ENCODE measurements at regions not wholly inside any gene's neighbourhood (a gene's known extent, or its start where the extent isn't known, plus 50 kb on each side); places are given as distances from the start of the nearest gene placed in this dataset.
"Not testable (repeated sequence)": the region's sequence is repeated elsewhere in the genome, so short reads cannot be mapped to it uniquely, and the experiment has no call there.

DNA sequence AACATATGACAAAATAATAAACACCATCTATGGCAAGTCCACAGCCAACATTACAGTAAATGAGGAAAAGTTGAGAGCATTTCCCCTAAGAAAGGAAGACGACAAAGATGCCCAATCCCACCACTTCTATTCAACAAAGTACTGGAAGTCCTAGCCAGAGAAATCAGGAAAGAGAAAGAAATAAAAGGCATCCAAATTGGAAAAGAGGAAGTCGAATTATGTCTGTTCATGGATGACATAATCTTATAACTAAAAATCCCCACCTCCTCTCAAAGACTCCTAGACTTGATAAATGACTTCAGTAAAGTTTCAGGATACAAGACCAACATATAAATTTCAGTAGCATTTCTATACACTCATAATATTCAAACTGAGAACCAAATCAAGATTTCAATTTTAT, 288.5 kb upstream of the POT1 start:
- DNase-seq: no peak

DNA sequence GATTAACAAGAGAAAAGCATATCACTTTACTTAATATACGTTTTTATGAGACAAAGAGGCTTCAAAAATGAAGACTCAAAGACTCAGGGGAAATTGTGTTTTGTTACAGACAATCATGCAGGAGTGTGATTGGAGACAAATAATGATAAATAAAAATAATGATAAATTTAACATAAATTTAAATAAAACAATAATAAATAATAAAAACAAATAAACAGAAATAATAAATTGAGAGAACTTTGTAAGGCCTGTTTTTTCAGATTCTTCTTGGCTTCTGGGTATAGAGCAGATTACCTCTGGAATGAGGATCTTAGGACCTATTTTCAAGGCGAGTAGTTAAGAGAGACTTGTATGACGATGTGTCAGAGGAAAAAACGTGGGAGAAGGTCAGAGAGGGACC, 271.4 kb upstream of the POT1 start:
- no peak for DNase-seq

DNA sequence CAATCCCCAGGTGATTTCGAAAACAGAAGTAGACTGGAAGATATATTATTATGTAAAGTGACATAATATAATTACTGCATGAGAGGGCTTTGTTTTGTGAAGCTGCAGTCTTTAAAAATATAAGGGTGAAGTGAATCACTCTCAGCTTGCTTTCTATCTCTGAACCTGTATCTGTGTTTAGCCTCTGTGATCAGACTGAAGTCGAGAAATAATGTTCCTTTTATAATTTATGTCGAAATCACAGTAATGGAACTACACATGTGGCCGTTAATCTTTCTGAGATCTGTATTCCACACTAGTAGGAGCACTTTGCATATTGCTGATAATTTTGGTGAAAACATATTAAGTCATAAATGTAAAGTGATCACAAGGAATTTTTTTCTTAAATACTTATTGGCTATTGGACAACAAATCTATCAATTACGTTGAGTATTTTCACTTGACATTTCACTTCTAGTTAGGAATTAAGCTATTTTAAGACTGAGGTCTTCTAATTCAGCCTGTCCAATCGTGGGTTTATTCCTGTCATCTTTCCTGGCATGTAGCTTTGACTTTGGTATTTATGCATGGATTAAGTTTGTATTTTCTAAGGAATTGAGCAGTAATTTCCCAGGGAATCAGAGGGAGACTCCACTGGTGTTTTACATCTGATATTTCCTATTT, 268.2 kb upstream of the POT1 start:
- DNase-seq: no peak

DNA sequence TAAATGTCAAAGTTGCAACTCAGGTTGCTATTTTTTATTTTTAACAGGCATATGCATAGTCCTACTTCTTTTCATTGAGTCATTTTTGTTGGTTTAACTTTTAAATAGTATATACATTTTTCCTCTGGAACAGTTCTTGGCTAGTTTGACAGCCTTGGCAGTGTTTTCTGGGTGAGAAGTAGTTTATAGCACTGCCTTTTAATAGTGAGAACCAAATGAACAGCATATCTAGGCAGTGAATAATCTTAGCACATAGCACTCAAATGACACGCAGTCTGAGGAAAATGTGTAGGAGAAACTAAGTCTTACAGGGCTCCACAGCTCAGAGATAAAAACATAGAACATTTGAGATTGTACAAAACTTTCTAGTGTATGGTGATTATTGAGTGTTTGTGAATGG, 265.5 kb upstream of the POT1 start:
- DNase-seq: no peak

DNA sequence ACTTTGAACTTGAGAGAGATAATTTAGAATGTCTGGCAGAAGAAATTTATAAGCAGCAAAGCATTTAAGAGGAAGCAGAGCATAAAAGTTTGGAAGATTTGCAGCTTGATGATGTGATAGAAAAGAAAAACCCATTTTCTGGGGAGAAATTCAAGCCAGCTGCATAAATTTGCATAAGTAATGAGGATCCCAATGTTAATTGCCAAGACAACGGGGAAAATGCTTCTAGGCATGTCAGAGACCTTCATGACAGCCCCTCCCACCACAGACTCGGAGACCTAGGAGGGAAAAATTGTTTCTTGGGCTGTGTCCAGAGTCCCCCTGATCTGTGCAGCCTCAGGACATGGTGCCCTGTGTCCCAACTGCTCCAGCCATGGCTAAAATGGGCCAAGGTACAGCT, 263.6 kb upstream of the POT1 start:
- no peak for DNase-seq

DNA sequence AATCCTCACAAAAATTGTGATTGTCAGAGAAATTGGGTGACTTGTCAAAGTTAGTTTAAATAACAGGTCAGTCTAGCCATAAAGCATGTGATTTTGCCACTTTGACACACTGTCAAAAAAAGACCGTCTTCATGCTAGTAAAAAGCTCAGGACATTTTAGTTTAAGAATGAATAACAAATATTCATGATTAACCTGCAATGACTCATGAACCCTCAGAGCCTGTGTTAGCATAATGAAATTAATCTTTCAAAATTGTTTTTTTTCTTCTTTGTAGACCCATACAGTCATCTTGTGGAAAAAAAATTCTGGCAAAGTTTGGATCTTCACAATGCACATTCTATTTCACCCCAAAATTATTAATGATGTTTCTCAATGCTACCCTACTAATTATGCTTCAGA, 255.2 kb upstream of the POT1 start:
- DNase-seq: no peak

DNA sequence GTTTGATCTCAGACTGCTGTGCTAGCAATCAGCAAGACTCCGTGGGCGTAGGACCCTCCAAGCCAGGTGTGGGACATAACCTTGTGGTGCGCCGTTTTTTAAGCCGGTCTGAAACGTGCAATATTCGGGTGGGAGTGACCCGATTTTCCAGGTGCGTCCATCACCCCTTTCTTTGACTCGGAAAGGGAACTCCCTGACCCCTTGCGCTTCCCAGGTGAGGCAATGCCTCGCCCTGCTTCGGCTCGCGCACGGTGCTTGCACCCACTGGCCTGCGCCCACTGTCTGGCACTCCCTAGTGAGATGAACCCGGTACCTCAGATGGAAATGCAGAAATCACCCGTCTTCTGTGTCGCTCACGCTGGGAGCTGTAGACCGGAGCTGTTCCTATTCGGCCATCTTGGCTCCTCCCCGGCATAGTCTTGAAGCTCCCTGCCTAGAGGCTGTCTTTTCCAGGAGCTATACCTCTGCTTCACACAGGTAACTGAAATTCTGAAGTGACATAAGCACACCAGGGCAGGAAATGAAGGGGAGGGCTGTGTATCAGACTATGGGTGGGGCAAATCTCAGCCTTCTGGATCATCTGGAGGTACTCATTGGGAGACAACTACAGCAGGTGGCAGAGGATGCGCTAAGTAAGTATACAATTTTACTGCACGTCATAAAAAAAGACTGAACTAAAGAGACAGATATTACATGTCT, 252.1 kb upstream of the POT1 start:
- DNase-seq: not testable (repeated sequence)

DNA sequence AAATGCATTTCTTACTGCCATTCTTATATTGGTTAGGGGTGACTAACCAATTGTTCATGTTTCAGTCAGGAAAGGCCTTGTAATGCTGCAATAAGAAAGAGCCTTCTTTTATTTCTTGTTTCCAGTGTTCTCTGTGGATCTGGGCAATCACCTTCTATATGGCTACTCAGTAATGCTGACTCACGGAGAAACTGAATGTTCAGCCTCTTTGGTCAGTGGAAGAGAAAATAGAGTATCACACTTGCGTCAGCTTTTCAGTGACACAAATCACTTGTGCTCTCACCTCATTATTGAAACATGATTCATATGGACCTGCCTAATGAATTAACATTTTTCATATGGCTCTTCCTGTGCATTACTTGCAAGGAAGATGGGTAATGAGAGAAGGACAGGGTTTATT, 243.9 kb upstream of the POT1 start:
- DNase-seq: no peak

DNA sequence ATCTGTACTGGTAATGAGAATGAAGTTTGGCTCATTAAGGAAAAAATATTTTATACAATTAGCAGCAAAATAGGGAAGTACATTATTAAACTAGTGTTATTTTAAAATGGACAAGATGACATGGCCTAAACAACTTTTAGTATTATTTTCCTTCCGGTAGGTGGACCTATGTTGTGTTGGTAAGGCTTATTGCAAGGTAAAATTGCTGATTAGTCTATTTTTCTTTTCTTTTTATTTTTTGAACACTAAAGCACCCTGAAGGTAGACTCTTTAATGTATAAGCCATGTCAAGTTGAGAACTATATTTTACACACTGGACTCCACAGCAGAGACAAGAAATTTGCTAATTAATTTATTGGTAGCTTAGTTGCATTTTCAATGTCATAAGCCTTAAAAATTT, 239.5 kb upstream of the POT1 start:
- DNase-seq: no peak

DNA sequence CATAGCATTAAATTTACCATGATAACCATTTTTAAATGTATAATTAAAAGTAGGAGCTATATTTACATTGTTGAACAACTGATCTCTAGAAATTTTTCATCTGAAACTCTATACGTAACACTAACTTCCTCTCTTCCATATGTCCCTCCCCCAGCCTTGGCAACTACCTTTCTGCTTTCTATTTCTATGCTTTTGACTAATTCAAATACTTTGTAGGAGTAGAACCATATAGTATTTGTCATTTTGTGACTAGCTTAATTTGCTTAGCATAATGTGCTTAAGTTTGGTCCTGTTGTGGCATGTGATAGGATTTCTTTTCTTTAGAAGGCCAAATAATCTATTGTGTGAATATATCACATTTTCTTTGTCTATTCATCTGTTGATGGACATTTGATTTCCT, 225.3 kb upstream of the POT1 start:
- DNase-seq: no peak

DNA sequence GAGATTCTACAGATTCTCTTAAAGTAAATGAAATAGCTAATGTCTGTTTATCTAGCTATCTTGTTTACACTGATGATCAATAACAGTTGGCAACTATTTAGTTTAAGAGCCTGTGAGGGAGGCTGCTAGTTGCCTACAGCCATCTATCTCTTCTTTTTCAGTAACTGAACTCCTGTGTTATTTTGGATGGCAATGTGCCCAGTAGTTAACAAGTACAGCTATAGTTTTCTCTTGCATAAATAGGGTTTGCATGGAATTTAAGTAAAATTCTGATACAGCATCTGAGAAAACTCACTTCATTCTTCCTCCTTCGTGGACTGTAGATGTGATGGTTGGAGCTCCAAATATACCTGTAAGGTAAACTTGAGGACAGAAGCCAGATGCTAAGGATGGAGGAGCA, 219.5 kb upstream of the POT1 start:
- no peak for DNase-seq

DNA sequence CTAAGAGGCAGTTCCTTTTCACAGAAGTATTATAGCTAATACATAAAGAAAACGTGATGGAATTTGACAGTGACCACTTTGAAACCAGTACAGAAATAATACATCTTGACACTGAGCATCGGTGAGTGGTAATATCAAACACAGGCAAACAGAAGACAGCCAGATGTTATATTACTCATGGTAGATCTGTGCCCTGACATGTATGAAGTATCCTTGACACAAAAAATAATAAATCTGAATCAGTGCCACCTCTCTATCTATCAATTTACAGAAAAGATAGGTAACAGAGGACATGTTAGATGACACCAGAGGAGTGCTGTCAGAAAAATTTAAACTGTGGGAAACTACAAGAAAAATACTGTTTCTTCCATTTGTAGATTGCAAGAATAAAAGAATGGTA, 217.4 kb upstream of the POT1 start:
- no peak for DNase-seq

DNA sequence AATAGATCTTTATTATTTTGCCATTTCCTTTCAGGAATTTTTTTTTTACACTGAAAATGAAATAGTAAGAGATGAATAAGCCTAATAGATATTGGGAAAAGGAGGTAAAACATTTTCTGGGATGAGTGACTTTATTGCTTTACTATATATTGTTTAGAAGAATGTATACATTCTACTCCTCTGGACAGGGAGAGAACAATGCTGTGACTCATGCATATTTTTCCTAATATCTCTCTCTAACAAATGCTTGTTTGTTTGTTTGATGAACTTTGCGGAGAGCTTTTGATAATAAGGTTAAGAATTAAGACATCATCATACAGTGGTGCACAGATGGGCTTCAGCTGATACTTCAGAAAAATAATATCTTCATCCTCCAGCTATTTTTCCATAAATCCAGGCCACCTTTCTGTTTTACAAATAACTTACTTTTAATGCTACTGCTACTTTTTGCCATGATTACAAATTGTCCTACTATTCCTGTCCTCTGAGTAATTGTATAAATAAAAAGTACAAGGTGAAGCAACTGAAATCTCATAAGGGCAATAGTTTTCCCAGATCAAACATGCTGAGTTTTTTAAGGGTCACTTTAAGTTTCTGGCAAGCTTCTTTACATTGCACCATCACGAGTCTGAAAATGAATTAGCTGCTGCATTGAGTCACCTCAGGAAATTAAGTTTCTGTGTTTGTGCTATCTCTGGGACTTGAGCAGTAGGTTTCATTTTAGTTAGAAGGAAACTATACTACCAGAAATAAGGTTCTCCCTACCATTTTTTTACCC, 207.3 kb upstream of the POT1 start:
- no peak for DNase-seq

DNA sequence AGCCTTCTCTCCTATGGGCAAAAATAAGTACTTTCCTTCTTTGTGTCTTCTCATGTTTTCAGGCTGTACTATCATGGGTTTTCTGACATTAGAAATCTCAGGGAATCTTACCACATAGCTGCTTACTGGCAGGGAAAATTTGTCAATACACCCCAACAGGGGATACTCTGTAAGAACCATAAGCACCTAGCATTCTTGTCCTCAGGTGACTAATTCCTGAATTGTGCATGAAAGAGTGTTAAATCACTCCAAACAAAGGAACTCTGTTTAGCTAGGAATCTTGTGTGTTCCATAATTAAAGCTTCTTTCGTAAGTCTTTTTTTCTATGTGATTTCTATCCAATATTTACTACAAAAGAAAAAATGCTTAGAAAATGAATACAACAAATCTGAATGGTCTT, 206.7 kb upstream of the POT1 start:
- no peak for DNase-seq

DNA sequence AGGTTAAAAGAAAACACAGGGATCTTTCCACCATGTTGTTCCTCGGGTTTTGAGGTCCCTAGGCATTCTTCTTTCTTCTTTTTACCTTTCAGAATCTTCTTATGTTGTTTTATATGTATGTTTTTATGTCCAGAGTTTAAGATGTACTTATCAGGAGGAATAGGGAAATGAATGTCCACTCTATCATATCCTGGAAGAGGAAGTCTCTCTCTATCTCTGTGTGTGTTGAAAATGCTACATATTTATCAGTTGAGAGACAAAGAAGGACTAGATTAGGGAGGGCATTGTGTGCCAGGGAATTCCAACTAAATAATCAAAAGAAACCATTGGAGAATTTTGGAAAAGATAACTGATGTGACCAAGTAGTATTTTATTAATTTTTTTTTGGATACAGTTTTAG, 200.5 kb upstream of the POT1 start:
- no peak for DNase-seq

DNA sequence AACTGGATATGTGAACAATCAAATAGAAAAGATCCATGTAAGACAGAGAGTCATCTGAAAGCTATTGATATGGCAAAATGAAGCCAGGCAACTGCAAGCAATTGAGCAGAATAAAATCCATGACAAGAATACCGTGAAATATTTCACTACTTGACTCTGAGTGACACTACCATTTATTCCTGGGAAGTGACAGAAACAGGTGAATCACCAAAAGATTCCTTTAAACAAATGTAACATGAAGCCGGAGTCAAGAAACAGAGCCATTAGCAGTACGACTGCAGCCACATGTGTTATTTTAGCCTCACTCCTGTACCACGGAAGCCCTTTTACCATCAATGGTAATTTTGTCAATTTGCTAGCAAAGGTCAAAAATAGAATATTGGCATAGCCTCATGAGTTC, 197.7 kb upstream of the POT1 start:
- no peak for DNase-seq

DNA sequence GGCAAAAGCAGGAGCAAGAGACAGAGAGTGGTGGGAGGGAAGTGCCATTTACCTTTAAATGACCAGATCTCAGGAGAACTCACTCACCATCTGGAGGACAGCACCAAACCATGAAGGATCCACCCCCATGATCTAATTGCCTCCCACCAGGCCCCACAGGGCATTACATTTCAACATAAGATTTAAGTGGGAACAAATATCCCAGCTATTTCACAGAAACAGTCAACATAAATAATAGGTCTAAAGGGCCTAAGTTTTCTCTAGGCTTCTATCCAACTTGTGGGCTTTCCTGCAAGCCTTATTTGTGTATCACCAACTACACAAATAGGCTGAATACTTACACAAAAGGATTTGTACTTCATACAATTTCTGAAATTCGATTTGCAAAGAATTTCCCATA, 196.8 kb upstream of the POT1 start:
- DNase-seq: no peak

DNA sequence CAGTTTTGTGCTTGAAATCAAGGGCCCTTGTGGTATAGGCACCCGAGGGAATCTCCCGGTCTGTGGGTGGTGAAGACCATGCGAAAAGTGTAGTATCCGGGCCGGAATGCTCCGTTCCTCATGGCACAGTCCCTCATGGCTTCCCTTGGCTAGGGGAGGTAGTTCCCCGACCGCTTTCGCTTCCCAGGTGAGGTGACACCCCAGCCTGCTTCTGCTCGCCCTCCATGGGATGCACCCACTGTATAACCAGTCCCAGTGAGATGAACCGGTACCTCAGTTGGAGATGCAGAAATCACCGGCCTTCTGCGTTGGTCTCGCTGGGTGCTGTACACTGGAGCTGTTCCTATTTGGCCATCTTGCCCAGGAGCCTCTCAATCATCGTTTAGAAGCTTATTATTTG, 195.7 kb upstream of the POT1 start:
- DNase-seq: no peak

DNA sequence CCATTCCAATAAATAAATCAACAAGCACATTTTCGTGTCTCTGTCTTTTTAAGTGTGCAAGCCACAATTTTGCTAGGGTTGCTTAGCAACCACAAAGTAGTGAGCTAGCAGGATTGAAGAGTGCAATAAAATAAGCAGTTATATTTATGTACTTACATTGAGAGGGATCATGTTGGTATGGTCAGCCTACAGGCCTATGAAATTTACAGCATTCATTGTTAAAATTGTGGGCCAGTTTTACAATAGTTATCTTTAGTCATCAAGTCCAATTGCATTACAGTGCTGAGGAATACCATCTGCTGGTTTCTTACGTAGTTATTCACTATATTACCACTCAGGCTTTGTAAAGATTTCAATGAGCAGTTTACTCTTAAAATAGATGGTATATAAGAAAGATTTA, 192.5 kb upstream of the POT1 start:
- peak; percentile 49 for DNase-seq

DNA sequence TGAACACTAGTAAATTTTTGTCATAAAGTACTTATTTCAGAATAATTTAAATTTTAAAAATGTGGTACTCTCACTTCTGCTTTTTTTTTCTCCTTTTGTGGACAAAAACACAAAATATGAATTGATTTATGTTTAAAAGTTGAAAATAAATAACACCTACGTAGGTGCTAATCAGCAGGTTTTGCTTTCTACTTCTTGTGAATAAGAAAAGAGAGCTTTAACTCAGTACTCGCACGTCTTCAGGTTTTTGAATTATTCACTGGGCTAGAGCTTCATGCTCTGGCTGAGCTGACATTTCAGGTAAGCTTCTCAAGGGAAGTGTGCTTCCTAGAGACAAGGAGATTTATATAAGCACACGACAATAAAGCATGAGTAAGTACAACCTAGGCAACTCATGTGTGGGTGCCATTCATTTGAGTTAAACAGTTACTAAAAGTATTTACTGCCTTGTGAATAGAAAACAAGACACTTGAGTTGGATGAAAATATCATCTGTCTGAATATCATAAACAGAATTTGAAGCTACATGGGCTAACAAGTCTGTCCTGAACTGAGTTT, 190.0 kb upstream of the POT1 start:
- no peak for DNase-seq

DNA sequence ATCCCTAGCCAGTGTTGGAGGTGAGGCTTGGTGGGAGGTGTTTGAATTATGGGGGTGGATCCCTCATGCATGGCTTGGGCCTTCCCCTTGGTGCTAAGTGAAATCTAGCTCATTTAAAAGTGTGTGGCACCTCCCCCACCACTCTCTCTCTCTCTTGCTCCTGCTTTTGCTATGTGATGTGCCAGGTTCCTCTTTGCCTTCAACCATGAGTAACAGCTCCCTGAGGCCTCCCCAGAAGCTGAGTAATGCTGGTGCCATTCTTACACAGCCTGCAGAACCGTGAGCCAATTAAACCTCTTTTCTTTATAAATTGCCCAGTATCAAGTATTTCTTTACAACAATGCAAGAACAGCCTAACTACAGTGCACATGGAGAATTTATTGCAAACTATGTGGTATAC, 188.8 kb upstream of the POT1 start:
- no peak for DNase-seq

DNA sequence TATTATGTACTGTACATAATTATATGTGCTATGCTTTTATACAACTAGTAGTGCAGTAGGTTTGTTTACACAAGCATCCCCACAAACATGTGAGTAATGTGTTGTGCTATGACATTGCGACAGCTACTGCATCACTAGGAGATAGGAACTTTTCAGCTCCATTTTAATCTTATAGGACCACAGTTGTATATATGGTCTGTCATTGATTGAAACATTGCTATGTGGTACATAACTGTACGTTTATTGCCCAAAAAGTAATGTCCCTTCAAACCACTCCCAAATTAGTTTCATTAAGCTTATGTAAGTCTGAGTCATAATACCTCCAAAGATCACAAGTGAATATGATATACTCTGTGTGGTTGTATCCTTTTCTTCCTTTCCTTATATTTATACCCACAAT, 183.2 kb upstream of the POT1 start:
- DNase-seq: no peak

DNA sequence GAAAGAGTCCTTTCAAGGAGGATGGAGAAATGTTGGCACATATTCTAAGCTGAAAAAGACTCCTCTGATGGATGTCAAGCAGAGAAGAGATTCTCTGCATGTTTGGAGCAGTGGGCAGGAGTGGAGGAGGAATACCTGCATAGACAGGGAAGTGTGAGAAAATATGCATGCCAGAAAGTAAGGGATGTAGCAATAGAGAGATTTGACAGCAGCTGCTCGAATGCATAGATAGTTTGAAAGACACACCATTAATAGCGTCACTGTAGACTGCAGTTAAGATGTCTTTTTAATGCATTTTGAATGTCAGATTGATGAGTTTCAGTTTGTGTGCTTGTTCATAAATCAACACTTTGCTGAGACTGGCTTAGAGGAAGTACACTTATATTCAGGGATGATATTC, 169.9 kb upstream of the POT1 start:
- no peak for DNase-seq

DNA sequence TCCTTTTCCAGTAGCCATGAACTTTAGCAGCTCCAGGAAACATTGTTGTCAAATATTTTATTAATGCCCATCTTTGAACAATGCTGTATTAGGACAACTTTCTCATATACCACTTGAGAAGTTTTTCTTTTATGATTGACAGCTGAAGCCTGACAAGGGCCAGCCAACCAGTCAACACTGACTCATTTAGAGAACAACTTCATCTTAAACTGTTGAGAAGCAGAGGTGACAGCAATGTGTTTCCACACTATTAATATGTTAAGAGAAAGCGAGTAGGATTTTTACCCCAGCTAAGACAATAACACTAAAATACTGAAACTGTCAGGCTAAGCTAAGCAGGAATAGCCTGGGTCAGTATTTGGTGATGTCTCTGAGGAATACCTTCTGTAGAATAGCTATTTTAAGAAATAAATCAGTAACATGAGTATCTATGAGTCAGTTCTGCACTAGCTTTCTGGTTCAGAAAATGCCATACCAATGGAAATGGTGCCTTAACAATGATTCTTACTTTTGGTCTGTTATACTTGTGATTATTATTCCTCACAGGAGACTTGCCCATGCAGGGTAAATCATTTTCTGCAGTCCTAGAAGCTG, 168.8 kb upstream of the POT1 start:
- no peak for DNase-seq

Data from NCI-H1092 treated with DMSO at 0.1 percent for 48 hours (cell line).